BLaER1 (cell line): ENCODE measurements at regions not wholly inside any gene's neighbourhood (a gene's known extent, or its start where the extent isn't known, plus 50 kb on each side); places are given as distances from the start of the nearest gene placed in this dataset.

Experiments used
- H3K27ac ChIP-seq: shearing (Covaris generic); formaldehyde crosslinking; 2 replicates; pipeline ENCODE4 v1.8.1; 2022
- H3K27me3 ChIP-seq: shearing (Covaris generic); formaldehyde crosslinking; 2 replicates; pipeline ENCODE4 v1.8.1; 2022
- H3K36me3 ChIP-seq: shearing (Covaris generic); formaldehyde crosslinking; 2 replicates; pipeline ENCODE4 v1.8.1; 2022
- H3K4me1 ChIP-seq: shearing (Covaris generic); formaldehyde crosslinking; 2 replicates; pipeline ENCODE4 v1.8.1; 2022
- H3K4me2 ChIP-seq: shearing (Covaris generic); formaldehyde crosslinking; 2 replicates; pipeline ENCODE4 v1.8.1; 2022
- H3K4me3 ChIP-seq: shearing (Covaris generic); formaldehyde crosslinking; 2 replicates; pipeline ENCODE4 v1.8.1; 2022
- H3K9ac ChIP-seq: shearing (Covaris generic); formaldehyde crosslinking; 2 replicates; pipeline ENCODE4 v1.8.1; 2022
- H3K9me3 ChIP-seq: shearing (Covaris generic); formaldehyde crosslinking; 2 replicates; pipeline ENCODE4 v1.8.1; 2022
- H4K20me1 ChIP-seq: shearing (Covaris generic); formaldehyde crosslinking; 2 replicates; pipeline ENCODE4 v1.8.1; 2022
- Cebpa-rat ChIP-seq: shearing (Covaris generic); IDR thresholded peaks from 2 replicates; pipeline ENCODE4 v1.8.1; 2022

DNA sequence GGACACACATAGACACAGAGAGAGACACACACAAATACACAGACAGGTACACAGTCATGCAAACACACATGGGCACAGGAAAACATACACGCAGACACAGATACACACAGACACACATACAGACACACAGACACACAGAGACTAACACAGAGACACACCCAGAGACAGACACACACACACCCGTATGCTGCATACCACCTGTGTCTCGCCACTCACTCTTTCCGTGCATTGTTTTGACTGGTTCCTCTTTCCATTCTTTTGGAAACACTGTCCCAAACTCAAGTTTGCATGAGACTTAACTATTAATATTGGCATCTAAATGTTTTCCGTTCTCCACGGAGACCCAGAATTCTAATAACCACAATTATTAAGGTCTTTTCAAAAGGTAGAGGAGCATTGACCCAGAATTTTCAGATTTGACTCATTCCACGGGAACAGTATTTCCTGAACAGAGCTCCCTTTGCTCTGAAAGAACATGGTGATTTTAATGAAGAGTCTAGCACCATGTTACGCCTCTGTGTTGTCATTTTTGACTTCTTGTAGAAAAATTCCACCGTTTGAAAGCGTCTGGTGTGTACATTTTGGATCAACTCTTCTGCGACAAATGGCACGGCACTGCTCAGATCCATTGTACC lies 141.2 kb upstream of the RNF32 start:
- H4K20me1 ChIP-seq, result no peaks in the 10 kb centered on the region
- H3K27ac ChIP-seq, result no peak overlapping the region
- no peak for TF ChIP-seq Cebpa-rat
- H3K9me3 ChIP-seq, result peaks cover 12% of the 10 kb centered on the region
- H3K27me3 ChIP-seq, result no peaks in the 10 kb centered on the region
- H3K4me2 ChIP-seq, result no peak overlapping the region
- no peaks in the 10 kb centered on the region for H3K4me1 ChIP-seq
- no peaks in the 10 kb centered on the region for H3K36me3 ChIP-seq
- no peak overlapping the region for H3K4me3 ChIP-seq
- no peak overlapping the region for H3K9ac ChIP-seq

DNA sequence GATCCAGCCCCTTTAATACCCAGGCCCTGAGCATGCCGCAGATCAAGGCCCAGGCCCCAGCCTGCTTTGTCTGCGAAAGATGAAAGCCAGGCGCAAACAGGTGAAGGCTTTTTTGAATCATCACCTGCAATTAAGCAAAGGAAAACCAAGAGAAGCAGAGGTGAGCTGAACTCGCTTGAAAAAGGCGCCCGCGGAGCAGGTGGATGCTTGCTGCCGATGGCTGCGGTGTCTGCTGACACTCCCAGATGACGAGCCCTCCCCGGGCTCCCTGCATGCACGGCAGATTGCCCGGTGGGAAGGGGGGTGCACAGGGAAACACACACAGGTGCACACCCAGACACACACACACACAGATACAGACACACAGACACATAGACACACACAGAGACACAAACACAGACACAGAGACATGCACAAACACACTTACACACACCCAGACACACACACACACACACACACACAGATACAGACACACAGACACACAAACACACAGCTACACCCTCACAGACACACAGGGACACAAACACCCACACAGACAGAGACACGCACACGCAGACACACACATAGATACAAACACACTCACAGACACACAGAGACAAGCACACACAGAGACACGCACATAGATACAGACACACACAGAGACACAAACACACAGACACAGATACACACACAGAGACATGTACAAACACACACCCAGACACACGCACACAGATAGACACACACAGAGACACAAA lies 142.6 kb upstream of the RNF32 start:
- Histone ChIP-seq H4K20me1 (no peaks in the 10 kb centered on the region), H3K27ac (no peak overlapping the region)
- no peak for TF ChIP-seq Cebpa-rat

DNA sequence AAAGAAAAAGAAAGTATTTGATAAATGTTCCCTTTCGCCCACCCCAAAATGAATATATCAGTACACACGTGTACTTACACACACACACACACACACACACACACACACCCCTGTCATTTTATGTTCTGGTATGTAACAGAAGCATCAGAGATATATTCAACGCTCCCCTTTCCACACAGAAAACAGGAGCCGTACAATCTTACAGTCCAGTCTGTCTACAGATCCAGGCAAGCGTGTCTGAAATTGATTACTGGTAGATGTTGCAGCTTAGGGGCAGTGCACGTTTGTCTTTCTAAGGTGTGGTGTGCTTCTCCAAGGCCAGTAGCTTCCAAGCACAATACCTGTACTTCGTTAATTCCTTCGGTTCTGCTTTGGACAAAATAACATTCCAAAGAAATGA lies 143.7 kb upstream of the RNF32 start:
- TF ChIP-seq Cebpa-rat, result no peak
- Histone ChIP-seq H4K20me1 (no peaks in the 10 kb centered on the region), H3K4me2 (no peak overlapping the region), H3K9ac (no peak overlapping the region), H3K4me1 (no peaks in the 10 kb centered on the region), H3K27me3 (no peaks in the 10 kb centered on the region), H3K27ac (no peak overlapping the region), H3K9me3 (peaks cover 12% of the 10 kb centered on the region), H3K36me3 (no peaks in the 10 kb centered on the region), H3K4me3 (no peak overlapping the region)

More for the DNA sequence above, 142.6 kb upstream of the RNF32 start:
- no peak overlapping the region for H3K4me3 ChIP-seq
- H3K4me2 ChIP-seq, result no peak overlapping the region
- H3K36me3 ChIP-seq, result no peaks in the 10 kb centered on the region
- no peak overlapping the region for H3K9ac ChIP-seq
- peaks cover 12% of the 10 kb centered on the region for H3K9me3 ChIP-seq
- H3K27me3 ChIP-seq, result no peaks in the 10 kb centered on the region
- H3K4me1 ChIP-seq, result no peaks in the 10 kb centered on the region

DNA sequence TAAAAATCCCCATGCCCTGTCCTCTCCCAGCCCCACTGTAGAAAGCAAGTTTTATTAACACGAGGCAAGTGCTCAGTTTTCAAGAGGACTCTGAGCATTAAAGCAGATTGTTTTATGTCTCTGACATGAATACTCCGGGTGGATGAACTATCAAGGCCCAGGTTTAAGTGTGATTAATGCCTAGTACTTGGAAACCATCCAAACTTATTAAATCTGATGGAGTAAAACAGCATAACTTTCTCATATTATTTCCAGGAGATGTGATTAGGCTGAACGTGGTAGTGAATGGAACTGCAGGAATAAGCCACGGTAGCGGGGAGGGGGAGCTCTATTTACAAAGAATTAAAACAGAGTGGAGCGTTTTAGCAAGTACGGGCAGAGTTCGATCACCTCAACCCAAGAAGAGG lies 144.2 kb upstream of the RNF32 start:
- no peaks in the 10 kb centered on the region for H3K27me3 ChIP-seq
- H3K4me2 ChIP-seq, result no peak overlapping the region
- no peak overlapping the region for H3K4me3 ChIP-seq
- H3K27ac ChIP-seq, result no peak overlapping the region
- H3K9me3 ChIP-seq, result peaks cover 11% of the 10 kb centered on the region
- TF ChIP-seq Cebpa-rat, result no peak
- H3K36me3 ChIP-seq, result no peaks in the 10 kb centered on the region
- no peaks in the 10 kb centered on the region for H4K20me1 ChIP-seq
- no peaks in the 10 kb centered on the region for H3K4me1 ChIP-seq
- no peak overlapping the region for H3K9ac ChIP-seq

DNA sequence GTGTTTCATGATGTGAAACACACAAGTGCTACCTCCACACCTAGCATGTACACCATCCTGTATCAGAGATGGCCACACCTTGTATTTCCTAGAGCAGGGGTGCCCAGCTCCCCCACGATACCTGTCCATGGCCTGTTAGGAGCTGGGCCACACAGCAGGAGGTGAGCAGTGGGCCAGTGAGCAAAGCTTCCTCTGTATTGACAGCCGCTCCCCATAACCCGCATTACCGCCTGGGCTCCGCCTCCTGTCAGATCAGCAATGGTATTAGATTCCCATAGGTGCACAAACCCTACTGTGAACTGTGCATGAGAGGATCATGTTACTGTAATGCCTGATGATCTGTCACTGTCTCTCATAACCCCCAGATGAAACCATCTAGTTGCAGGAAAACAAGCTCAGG lies 145.6 kb upstream of the RNF32 start:
- no peaks in the 10 kb centered on the region for H4K20me1 ChIP-seq
- no peak overlapping the region for H3K9ac ChIP-seq
- H3K4me2 ChIP-seq, result no peak overlapping the region
- no peak overlapping the region for H3K4me3 ChIP-seq
- no peaks in the 10 kb centered on the region for H3K4me1 ChIP-seq
- no peak for TF ChIP-seq Cebpa-rat
- no peaks in the 10 kb centered on the region for H3K9me3 ChIP-seq
- H3K27ac ChIP-seq, result no peak overlapping the region
- no peaks in the 10 kb centered on the region for H3K27me3 ChIP-seq
- no peaks in the 10 kb centered on the region for H3K36me3 ChIP-seq

DNA sequence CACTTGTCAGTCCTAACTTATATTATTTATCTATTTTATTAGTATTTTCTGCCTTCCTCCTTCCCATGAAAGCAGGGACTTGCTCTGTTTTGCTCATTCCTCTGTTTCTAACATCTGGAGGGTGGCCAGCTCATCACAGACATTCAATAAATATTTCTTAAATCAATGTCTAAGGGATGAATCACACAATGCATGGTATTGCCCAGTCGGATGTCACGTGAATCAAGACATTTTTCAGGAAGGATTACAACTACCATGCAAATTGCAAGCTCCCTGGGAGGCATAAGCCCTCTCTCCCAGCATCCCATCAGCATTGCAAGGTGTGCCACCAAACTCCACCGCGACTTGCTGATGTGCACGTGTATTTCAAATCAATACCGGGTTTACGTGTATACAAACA lies 146.6 kb upstream of the RNF32 start:
- no peak for TF ChIP-seq Cebpa-rat
- H4K20me1 ChIP-seq, result no peaks in the 10 kb centered on the region
- H3K4me2 ChIP-seq, result no peak overlapping the region
- no peak overlapping the region for H3K27ac ChIP-seq
- no peaks in the 10 kb centered on the region for H3K9me3 ChIP-seq
- H3K27me3 ChIP-seq, result no peaks in the 10 kb centered on the region
- H3K4me3 ChIP-seq, result no peak overlapping the region
- no peaks in the 10 kb centered on the region for H3K36me3 ChIP-seq
- no peak overlapping the region for H3K9ac ChIP-seq
- H3K4me1 ChIP-seq, result no peaks in the 10 kb centered on the region

DNA sequence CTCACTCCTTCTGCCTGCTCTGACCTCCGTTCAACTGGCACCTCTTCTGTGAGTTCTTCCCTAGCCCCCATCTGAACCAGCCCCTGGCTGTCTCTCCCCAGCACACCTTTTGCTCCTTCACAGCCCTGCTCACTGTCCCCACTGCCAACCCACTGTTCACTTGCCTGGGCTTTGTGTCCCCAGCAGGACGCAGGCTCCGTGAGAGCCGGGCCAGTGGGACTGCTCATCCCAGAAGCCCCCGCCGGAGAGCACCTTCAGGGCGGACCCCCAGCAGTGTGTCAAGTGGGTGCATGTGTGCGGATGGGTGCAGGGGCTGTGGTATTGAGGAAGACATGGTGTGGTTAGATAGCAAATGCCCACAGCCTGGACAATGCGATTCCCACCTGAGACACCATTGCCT lies 148.4 kb upstream of the RNF32 start:
- no peaks in the 10 kb centered on the region for H3K27me3 ChIP-seq
- no peak overlapping the region for H3K9ac ChIP-seq
- no peak for TF ChIP-seq Cebpa-rat
- H3K27ac ChIP-seq, result no peak overlapping the region
- H3K4me2 ChIP-seq, result no peak overlapping the region
- no peak overlapping the region for H3K4me3 ChIP-seq
- no peaks in the 10 kb centered on the region for H3K9me3 ChIP-seq
- no peaks in the 10 kb centered on the region for H3K36me3 ChIP-seq
- no peaks in the 10 kb centered on the region for H3K4me1 ChIP-seq
- no peaks in the 10 kb centered on the region for H4K20me1 ChIP-seq

DNA sequence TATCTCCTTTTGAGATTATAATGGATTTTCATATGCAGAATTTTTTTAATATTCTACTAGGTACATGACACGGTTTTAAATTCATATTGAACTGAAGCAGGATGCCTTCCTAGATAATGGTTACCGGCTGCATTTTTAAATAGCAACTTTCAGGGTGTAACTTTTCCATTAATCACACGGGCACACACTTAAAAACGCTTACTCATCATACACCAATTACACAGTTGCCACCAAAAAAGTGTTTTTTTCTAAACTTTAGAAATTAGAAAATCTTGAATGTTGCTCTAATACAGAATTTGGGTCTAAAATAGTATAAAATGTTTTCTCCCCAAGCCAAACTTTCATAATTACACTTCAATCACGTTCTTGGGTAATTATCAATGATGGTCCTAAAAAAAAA lies 149.1 kb upstream of the RNF32 start:
- H3K4me1 ChIP-seq, result no peaks in the 10 kb centered on the region
- no peak overlapping the region for H3K27ac ChIP-seq
- no peak overlapping the region for H3K4me3 ChIP-seq
- no peak for TF ChIP-seq Cebpa-rat
- H3K27me3 ChIP-seq, result no peaks in the 10 kb centered on the region
- no peaks in the 10 kb centered on the region for H3K9me3 ChIP-seq
- no peaks in the 10 kb centered on the region for H4K20me1 ChIP-seq
- H3K4me2 ChIP-seq, result no peak overlapping the region
- H3K9ac ChIP-seq, result no peak overlapping the region
- H3K36me3 ChIP-seq, result no peaks in the 10 kb centered on the region

DNA sequence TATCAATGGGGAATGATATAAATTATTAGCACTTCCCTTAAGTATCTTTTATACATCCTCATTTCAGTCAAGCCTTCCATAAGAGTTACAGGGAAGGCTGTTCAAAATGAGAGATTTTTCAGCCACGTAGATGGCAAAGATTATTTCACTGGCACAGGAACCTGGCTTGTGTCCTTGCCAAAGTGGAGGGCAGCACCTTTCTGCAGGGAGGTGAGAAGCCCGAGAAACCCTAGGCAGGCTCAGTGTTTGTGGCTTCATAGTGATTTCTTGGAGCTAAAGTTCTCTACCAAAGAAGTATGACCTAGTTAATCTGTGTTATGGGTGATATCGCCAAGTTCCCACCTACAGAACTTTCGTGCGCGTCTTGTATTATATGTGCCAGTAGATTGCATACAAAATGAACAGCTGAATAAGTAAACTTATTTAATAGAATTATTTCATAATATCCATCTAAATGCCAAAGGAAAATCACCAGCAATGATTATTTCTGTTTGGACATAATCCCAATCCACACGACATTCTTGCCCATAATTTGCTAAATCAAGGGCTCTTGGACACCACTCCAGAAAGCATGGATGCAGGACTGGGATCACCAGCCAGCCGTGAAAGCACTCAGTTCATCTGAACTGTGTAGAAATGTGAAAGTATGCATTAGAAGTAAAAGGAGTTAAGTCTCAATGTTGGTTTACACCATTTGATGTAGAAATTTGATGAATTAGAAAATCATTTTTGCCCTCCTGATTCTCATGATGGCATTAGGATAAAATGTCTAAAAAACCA lies 150.4 kb upstream of the RNF32 start:
- no peak for TF ChIP-seq Cebpa-rat
- Histone ChIP-seq H3K27ac (no peak overlapping the region), H3K27me3 (no peaks in the 10 kb centered on the region), H3K9me3 (no peaks in the 10 kb centered on the region), H4K20me1 (no peaks in the 10 kb centered on the region), H3K4me3 (no peak overlapping the region), H3K9ac (no peak overlapping the region), H3K4me2 (no peak overlapping the region), H3K36me3 (no peaks in the 10 kb centered on the region), H3K4me1 (peaks cover 10% of the 10 kb centered on the region)

DNA sequence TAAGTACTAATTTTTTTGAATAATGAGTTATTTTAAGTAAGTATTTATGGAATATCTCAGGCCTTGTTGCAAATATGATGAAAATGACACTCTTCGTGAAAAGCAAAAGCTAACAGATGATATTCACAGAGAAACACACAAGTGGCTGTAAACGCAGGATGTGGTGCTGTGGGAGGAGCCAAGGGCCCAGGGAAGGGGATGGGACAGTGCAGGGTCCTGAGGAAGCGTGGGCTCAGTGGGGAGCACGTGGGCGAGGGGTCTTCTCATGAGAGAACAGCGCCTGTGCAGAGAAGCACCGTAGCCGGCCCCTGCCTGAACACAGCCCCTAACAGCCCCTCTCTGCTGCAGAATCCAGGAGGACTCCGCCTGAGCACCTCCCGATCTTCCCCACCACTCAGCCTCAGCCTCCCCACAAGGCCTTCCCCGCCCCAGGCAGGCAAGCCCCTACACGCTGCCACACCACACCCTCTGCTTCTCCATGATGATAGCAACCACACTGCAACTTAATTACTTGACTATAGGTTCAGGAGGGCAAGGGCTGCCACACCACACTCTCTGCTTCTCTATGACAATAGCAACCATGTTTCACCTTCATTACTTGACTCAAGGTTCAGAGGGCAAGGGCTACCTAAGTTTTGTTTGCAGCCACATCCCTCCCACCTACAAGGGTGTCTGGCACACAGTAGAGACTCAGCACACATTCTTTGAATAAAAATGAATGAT lies 152.6 kb upstream of the RNF32 start:
- Histone ChIP-seq H3K27ac (no peak overlapping the region), H3K9ac (no peak overlapping the region), H3K9me3 (no peaks in the 10 kb centered on the region), H3K4me3 (no peak overlapping the region), H3K4me1 (peaks cover 10% of the 10 kb centered on the region), H3K27me3 (no peaks in the 10 kb centered on the region), H3K4me2 (no peak overlapping the region), H4K20me1 (no peaks in the 10 kb centered on the region), H3K36me3 (no peaks in the 10 kb centered on the region)
- TF ChIP-seq Cebpa-rat, result no peak
